Suprapubic skin (tissue), 4 donors: ENCODE measurements at regions not wholly inside any gene's neighbourhood (a gene's known extent, or its start where the extent isn't known, plus 50 kb on each side); places are given as distances from the start of the nearest gene placed in this dataset.

ENCODE experiments used
- EP300 ChIP-seq: sonication (generic); formaldehyde crosslinking; IDR thresholded peaks from one replicate; pipeline ENCODE4 v1.6.1; 2017; ENCODE audit warnings: antibody characterized with exemption
- POLR2A ChIP-seq, 2 donors: fragments of 450-650 bp; IDR thresholded peaks; one replicate each; pipeline ENCODE4 v1.6.1; 2017; ENCODE audit warnings: antibody characterized with exemption in 2 of 2, mild to moderate bottlenecking in 2 of 2, moderate library complexity in 2 of 2
- POLR2AphosphoS5 ChIP-seq, 3 donors: sonication (generic); formaldehyde crosslinking; IDR thresholded peaks; one replicate each; pipeline ENCODE4 v1.6.1; 2017; ENCODE audit warnings: antibody characterized with exemption in 3 of 3
- TF ChIP-seq, protein P1 (sequence below), 2 donors: fragments of 200-600 bp in 1 of 2; fragments of 450-650 bp in 1 of 2; sonication (generic) in 1 of 2; IDR thresholded peaks; one replicate each; pipeline ENCODE4 v1.5.1; 2016 to 2019; ENCODE audit warnings: antibody characterized with exemption in 2 of 2, mild to moderate bottlenecking in 1 of 2, moderate library complexity in 1 of 2

DNA sequence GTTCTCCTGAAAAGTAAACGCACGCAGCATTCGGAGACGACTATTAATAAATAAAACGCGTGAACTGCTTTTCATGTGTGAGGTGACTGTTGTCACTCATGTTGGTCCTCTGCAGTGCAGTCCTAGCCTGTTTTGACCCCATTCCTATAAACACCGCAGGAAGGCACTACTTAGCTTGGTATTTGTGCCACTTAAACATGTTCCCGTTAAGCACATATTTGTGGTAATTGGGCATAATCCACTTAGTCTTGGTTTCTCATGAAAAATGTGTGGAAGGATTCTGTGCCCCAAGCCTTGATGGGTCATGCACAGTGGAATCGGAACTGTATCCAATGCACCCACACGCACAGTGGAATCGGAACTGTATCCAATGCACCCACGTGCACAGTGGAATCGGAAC lies 313.9 kb downstream of the THBS2 start:
- TF ChIP-seq, protein P1, sequence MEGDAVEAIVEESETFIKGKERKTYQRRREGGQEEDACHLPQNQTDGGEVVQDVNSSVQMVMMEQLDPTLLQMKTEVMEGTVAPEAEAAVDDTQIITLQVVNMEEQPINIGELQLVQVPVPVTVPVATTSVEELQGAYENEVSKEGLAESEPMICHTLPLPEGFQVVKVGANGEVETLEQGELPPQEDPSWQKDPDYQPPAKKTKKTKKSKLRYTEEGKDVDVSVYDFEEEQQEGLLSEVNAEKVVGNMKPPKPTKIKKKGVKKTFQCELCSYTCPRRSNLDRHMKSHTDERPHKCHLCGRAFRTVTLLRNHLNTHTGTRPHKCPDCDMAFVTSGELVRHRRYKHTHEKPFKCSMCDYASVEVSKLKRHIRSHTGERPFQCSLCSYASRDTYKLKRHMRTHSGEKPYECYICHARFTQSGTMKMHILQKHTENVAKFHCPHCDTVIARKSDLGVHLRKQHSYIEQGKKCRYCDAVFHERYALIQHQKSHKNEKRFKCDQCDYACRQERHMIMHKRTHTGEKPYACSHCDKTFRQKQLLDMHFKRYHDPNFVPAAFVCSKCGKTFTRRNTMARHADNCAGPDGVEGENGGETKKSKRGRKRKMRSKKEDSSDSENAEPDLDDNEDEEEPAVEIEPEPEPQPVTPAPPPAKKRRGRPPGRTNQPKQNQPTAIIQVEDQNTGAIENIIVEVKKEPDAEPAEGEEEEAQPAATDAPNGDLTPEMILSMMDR (IDR thresholded peaks at IDR 0.05) = no peak
- no peak for TF ChIP-seq POLR2A (IDR thresholded peaks at IDR 0.05)
- no peak for TF ChIP-seq POLR2AphosphoS5 (IDR thresholded peaks at IDR 0.05)
- no peak for TF ChIP-seq EP300
